HG03520 (cell line): ENCODE measurements at regions not wholly inside any gene's neighbourhood (a gene's known extent, or its start where the extent isn't known, plus 50 kb on each side); places are given as distances from the start of the nearest gene placed in this dataset.
A peak's percentile ranks its signal among the peaks of the same experiment; 100 is the strongest.
"Not testable (repeated sequence)": the region's sequence is repeated elsewhere in the genome, so short reads cannot be mapped to it uniquely, and the experiment has no call there.

Experiments
- ATAC-seq: cut with Tn5 transposase; IDR thresholded peaks from one replicate; pipeline ENCODE4 v1.9.1; 2021; ENCODE audit warnings: mild to moderate bottlenecking, moderate library complexity; ENCODE audit not compliant: unreplicated experiment

- no peak for ATAC-seq
These were observed 149.5 kb upstream of the EEA1 start for GRCh38 chr12:93078577-93078976.

DNA sequence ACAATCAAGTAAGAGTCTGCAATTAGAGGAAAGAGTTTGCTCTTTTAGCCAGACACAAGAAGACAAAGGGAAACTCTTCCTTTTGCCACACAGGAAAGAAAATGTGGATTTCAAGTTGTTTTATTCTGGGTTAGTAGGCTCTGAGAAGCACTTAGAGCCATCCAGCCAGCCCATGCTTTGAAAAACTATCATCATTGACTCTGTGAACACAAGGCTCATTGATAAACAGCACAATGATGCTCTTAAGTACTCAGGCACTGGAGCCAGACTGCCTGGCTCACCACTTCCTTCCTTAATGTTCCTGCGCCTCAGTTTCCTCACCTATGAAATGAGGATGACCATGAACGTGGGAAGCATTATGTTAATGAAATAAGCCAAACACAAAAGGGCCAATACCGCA is 150.2 kb upstream of the EEA1 start:
- ATAC-seq, result no peak

GRCh38 chr12:93079976-93080375 is 150.9 kb upstream of the EEA1 start:
- ATAC-seq, result no peak

DNA sequence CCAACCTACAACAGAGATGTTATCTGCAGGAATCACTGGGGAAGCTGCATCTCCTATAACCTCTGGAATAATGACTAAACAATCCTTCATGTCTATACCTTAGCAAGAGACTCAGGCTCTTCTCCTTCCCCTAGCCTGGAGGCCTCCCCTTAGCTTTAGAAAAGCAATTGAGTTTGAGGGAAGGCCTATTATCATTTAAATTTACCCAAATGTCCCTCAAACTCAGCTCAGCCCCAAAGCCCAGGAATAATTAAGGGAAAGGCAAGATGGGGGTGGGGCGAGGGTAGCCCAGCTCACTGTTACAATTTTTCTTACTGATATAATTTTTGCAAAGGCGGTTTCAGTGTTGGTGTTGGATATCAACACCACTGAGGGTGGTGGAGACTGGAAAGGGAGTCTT is 151.4 kb upstream of the EEA1 start:
- ATAC-seq, result no peak

- no peak for ATAC-seq
These were observed 152.1 kb upstream of the EEA1 start for GRCh38 chr12:93080994-93081809.

GRCh38 chr12:93081810-93082165 is 152.7 kb upstream of the EEA1 start:
- no peak for ATAC-seq

DNA sequence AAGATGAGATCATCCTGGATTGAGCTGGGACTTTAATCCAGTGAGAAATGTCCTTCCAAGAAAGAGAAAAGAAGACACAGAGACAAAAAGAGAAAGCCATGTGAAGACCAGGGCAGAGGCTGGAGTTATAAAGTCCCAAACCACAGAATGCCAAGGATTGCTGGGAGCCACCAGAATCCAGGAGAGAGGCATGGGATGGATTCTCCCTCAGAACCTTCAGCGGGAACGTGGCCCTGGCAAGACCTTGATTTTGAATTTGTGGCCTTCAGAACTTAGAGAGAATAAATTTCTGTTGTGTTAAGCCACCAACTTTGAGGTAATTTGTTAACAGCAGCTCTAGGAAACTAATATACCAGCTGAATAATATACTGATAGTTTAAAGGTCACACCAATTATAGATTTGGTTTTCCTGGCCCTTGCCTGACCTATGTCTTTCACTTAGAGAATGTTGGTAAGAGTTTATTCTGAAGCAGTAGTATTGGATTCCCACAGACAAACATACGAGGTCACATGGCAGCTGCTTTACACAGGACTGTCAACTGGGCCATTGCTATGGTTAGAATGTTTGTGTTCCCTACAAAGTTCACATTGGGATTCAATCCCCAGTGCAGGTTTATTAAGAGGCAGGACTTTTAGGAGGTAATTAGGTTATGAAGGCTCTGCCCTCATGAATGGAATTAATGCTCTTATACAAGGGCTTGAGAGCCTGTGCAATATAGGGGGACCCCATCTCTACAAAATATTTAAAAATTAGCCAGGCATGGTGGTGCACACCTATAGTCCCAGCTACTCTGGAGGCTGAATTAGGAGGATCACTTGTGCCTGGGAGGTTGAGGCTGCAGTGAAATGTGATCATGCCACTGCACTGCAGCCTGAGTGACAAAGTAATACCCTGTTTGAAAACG is 156.5 kb upstream of the EEA1 start:
- no peak for ATAC-seq

DNA sequence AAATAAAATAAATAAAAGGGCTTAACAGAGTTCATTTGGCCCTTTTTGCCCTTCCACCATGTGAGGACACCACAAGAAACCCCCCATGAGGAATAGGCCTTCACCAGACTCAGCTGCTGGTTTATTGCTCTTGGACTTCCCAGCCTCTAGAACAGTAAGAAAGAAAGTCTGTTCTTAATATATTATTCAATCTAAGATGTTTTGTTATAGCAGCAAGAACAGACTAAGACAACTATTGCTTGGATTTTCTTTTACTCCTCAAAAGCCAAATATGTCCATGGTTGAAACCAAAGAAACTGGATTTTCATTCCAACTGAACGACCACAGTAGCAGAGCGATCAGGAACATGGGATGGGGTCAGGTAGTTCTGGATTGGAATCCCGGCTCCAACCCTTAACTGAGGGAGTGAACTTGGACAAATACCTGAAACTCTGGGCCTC is 157.2 kb upstream of the EEA1 start:
- no peak for ATAC-seq

DNA sequence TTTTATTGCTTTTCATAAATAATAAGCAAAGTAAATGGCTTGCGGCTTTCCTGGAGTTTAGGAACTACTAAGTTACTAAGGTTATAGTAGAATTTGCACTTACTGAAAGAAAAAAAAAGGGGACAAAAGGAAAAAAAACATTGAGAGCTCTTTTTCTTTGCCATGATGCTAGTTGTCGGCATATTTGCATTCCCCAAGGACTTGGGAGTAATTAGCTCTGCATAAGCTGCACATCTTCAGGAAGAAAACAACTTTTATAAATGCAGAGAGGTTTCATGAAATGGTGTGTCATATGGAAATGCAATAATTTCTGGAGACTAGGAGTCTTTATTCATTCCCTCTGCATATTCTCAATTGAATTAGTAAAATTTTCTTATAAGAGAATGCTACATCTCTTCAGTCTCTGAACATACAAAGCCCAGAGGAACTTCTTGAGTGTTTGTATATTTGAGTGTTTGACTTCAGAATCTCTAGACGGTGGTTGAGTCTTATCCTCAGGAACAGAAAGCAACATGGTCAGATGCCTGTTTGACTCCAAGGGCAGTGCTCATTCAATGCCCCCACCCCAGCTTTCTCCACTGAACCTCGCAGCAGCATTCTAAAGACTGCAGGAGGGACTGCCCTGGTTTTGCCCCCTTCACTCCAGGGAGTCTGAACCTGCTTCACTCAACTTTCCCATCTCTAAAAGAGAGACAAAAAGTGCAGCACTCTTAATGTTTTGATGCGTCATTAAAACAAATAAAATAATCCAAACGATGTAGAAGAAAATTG is 158.9 kb upstream of the EEA1 start:
- ATAC-seq, result no peak

- no peak for ATAC-seq
These were observed 160.9 kb upstream of the EEA1 start for GRCh38 chr12:93089805-93090569.

DNA sequence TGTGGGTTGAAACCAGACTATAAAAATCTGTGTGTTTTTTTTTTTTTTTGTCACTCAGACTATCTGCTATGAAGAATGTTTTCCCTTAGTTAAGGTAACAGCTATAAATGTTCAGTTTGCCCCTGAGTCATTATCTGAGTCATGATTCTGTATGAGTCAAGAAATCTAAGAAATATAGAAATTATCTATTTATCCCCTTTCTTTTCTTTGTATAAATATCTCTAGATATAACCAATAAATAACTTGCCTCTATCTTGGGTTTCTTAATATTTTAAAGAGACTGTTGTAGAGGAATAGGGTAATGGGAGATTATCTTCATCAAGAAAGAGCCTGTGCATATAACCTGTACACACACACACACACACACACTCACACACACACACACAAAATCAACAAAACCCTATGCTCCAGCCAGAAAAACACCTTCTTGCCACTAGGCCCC is 161.7 kb upstream of the EEA1 start:
- no peak for ATAC-seq

GRCh38 chr12:93091886-93092648 is 163.0 kb upstream of the EEA1 start:
- no peak for ATAC-seq

GRCh38 chr12:93092649-93092945 is 163.5 kb upstream of the EEA1 start:
- no peak for ATAC-seq

DNA sequence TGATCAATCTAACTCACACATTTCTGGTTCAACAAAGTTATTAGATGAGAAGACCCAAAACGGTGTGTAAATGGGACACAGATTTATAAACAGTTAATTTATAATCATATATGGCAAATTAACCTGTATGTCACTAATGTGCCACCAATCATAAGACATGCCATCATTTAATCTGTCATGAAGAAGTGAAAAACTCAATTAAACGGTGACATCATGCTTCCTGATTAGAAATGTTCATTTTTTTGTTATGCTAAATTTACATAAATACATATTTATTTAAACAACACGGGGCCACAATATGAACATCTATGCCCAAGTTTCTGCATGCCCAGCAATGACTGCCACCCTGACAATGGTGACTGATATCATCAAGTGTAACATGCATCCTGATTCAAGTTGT is 164.1 kb upstream of the EEA1 start:
- no peak for ATAC-seq

DNA sequence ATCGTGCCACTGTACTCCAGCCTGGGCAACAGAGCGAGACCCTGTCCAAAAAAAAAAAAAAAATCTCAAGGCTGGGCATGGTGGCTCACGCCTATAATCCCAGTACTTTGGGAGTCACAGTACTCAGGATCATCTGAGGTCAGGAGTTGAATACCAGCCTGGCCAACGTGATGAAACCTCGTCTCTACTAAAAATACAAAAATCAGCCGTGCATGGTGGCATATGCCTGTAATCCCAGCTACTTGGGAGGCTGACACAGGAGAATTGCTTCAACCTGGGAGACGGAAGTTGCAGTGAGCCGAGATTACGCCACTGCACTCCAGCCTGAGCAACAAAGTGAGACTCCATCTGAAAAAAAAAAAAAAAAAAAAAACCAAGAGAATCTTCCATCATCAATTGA is 165.1 kb upstream of the EEA1 start:
- ATAC-seq, result not testable (repeated sequence)

- peak; percentile 93 for ATAC-seq
These were observed 166.1 kb upstream of the EEA1 start for GRCh38 chr12:93094988-93095737.

DNA sequence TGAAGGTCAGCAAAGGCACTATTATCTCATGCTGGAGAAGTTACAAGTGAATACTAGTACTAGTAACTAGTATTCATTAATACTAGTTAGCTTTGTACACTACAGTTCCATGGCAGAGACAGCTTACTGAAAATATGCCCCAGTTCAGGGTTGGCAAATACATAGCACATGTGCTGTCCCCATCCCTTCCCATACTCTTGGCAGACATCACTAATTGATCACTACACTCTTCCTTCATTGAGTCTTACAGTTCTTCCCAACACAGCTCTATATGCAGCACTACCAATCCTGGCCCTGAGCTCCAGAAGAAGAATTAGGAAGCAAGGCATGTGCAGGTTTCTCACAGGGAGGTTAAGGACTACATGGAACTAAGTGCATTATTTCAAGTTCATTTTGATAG is 168.3 kb upstream of the EEA1 start:
- no peak for ATAC-seq

GRCh38 chr12:93098077-93098476 is 169.0 kb upstream of the EEA1 start:
- ATAC-seq, result no peak

- no peak for ATAC-seq
These were observed 170.7 kb upstream of the EEA1 start for GRCh38 chr12:93099792-93100191.
